Thyroid gland (tissue), 4 donors: ENCODE measurements at regions not wholly inside any gene's neighbourhood (a gene's known extent, or its start where the extent isn't known, plus 50 kb on each side); places are given as distances from the start of the nearest gene placed in this dataset.

ENCODE experiments used
- DNase-seq, 2 donors: peaks; one replicate each; pipeline ENCODE4 v3.0.0-alpha.2; 2019
- H3K27ac ChIP-seq, 3 donors: fragments of 200-600 bp; sonication (generic); 1 replicate in 2 of 3; 2 replicates in 1 of 3; pipeline ENCODE4 v1.5.1; 2016 to 2019; ENCODE audit warnings: mild to moderate bottlenecking in 1 of 3, moderate library complexity in 1 of 3
- H3K27me3 ChIP-seq: fragments of 200-600 bp; sonication (generic); one replicate; pipeline ENCODE4 v1.5.1; 2019
- H3K36me3 ChIP-seq, 2 donors: fragments of 200-600 bp; sonication (generic); one replicate each; pipeline ENCODE4 v1.5.1; 2016 to 2019
- H3K4me1 ChIP-seq, 2 donors: fragments of 200-600 bp; sonication (generic); one replicate each; pipeline ENCODE4 v1.5.1; 2017 to 2019
- H3K4me3 ChIP-seq, 3 donors: fragments of 200-600 bp; sonication (generic); replicated peaks in 1 of 3; 1 replicate in 2 of 3; 2 replicates in 1 of 3; pipeline ENCODE4 v1.5.1; 2016; ENCODE audit warnings: mild to moderate bottlenecking in 1 of 3
- H3K9me3 ChIP-seq: fragments of 200-600 bp; sonication (generic); one replicate; pipeline ENCODE4 v1.5.1; 2017
- CTCF ChIP-seq, 6 experiments: fragments of 200-600 bp in 3 of 6; fragments of 450-650 bp in 3 of 6; sonication (generic) in 3 of 6; IDR thresholded peaks; one replicate each; pipeline ENCODE4 v1.5.1; 2016 to 2019; ENCODE audit warnings: antibody characterized with exemption in 6 of 6, mild to moderate bottlenecking in 2 of 6, inconsistent platforms in 1 of 6, moderate library complexity in 1 of 6
- POLR2A ChIP-seq, 2 donors: fragments of 450-650 bp; IDR thresholded peaks; one replicate each; pipeline ENCODE4 v1.6.1; 2017; ENCODE audit warnings: antibody characterized with exemption in 2 of 2, mild to moderate bottlenecking in 2 of 2, moderate library complexity in 1 of 2
- WGBS, 2 donors: methylation state at CpG; one replicate each; pipeline ENCODE4 v1.1.5; 2017; 5-methylcytosine and 5-hydroxymethylcytosine counted together
- intact Hi-C: fragments of 100-400 bp; cut with DNase I; formaldehyde crosslinking; loops from one replicate; pipeline ENCODE4 v1.15.1; 2023

GRCh38 chr5:58040846-58041245 lies 419.0 kb downstream of the PLK2 start:
- no peaks in the 10 kb centered on the region for H3K4me1 ChIP-seq
- 0 to 45% methylated on average over 1 of the region's 1 CpG for WGBS, 2 donors

GRCh38 chr5:58040044-58040443 lies 419.8 kb downstream of the PLK2 start:
- DNase-seq, result no peak
- no peak for TF ChIP-seq POLR2A (IDR thresholded peaks at IDR 0.05)
- TF ChIP-seq CTCF (IDR thresholded peaks at IDR 0.05), result no peak
- H3K4me3 ChIP-seq, result no peak overlapping the region
- no peak overlapping the region for H3K27ac ChIP-seq
- H3K27me3 ChIP-seq, result no peaks in the 10 kb centered on the region
- WGBS, 2 donors, result 49 to 86% methylated on average over 2 of the region's 2 CpGs
- no peaks in the 10 kb centered on the region for H3K36me3 ChIP-seq
- H3K4me1 ChIP-seq, result no peaks in the 10 kb centered on the region
- no peaks in the 10 kb centered on the region for H3K9me3 ChIP-seq
- intact Hi-C loops, result no loop called here

More at GRCh38 chr5:58040846-58041245, 419.0 kb downstream of the PLK2 start:
- no peak for DNase-seq
- TF ChIP-seq POLR2A (IDR thresholded peaks at IDR 0.05) (no peak), CTCF (IDR thresholded peaks at IDR 0.05) (no peak)
- Histone ChIP-seq H3K4me3 (no peak overlapping the region), H3K27me3 (no peaks in the 10 kb centered on the region), H3K9me3 (no peaks in the 10 kb centered on the region), H3K36me3 (no peaks in the 10 kb centered on the region), H3K27ac (no peak overlapping the region)
- intact Hi-C loops, result no loop called here

GRCh38 chr5:58037899-58038298 lies 422.0 kb downstream of the PLK2 start:
- Histone ChIP-seq H3K27me3 (no peaks in the 10 kb centered on the region), H3K27ac (no peak overlapping the region), H3K4me3 (no peak overlapping the region), H3K9me3 (no peaks in the 10 kb centered on the region), H3K4me1 (no peaks in the 10 kb centered on the region), H3K36me3 (no peaks in the 10 kb centered on the region)
- DNase-seq, result no peak
- intact Hi-C loops, result no loop called here
- WGBS, 2 donors, result 91 to 93% methylated on average over 3 of the region's 3 CpGs
- TF ChIP-seq POLR2A (IDR thresholded peaks at IDR 0.05) (no peak), CTCF (IDR thresholded peaks at IDR 0.05) (no peak)

GRCh38 chr5:58025809-58026208 lies 434.1 kb downstream of the PLK2 start:
- DNase-seq, result no peak
- WGBS, 2 donors, result 94 to 100% methylated on average over 1 of the region's 1 CpG
- no peaks in the 10 kb centered on the region for H3K4me1 ChIP-seq
- H3K36me3 ChIP-seq, result no peaks in the 10 kb centered on the region
- no peaks in the 10 kb centered on the region for H3K9me3 ChIP-seq
- intact Hi-C loops, result no loop called here
- H3K27ac ChIP-seq, result no peak overlapping the region
- no peak overlapping the region for H3K4me3 ChIP-seq
- no peaks in the 10 kb centered on the region for H3K27me3 ChIP-seq
- TF ChIP-seq POLR2A (IDR thresholded peaks at IDR 0.05) (no peak), CTCF (IDR thresholded peaks at IDR 0.05) (no peak)

- Histone ChIP-seq H3K4me1 (peaks cover 0 to 7% of the 10 kb centered on the region in 2 donors), H3K27me3 (no peaks in the 10 kb centered on the region), H3K36me3 (no peaks in the 10 kb centered on the region), H3K27ac (no peak overlapping the region), H3K9me3 (no peaks in the 10 kb centered on the region), H3K4me3 (no peak overlapping the region)
- 0 to 47% methylated on average over 1 of the region's 1 CpG for WGBS, 2 donors
- TF ChIP-seq CTCF (IDR thresholded peaks at IDR 0.05), result no peak
- no peak for TF ChIP-seq POLR2A (IDR thresholded peaks at IDR 0.05)
- intact Hi-C loops, result no loop called here
- no peak for DNase-seq
Measured at GRCh38 chr5:58024151-58024550, 435.7 kb downstream of the PLK2 start.
